NT2/D1 (cell line): ENCODE measurements at regions not wholly inside any gene's neighbourhood (a gene's known extent, or its start where the extent isn't known, plus 50 kb on each side); places are given as distances from the start of the nearest gene placed in this dataset.
"Not testable (repeated sequence)": the region's sequence is repeated elsewhere in the genome, so short reads cannot be mapped to it uniquely, and the experiment has no call there.

ENCODE experiments used
- DNase-seq: peaks from one replicate; pipeline ENCODE4 v3.0.0-alpha.2; 2011; ENCODE audit warnings: low read depth, low spot score
- H3K27me3 ChIP-seq: 2 replicates; pipeline ENCODE4 v1.6.0; 2011; ENCODE audit warnings: mild to moderate bottlenecking; ENCODE audit not compliant: insufficient read length, insufficient read depth
- H3K36me3 ChIP-seq: 2 replicates; pipeline ENCODE4 v1.6.1; 2011; ENCODE audit warnings: mild to moderate bottlenecking, low read length, mixed read lengths; ENCODE audit not compliant: insufficient read depth, insufficient read length
- H3K4me1 ChIP-seq: 2 replicates; pipeline ENCODE4 v1.5.1; 2011; ENCODE audit not compliant: insufficient read depth, insufficient read length
- H3K4me3 ChIP-seq: 2 replicates; pipeline ENCODE4 v1.5.1; 2011; ENCODE audit warnings: low read depth; ENCODE audit not compliant: insufficient read length
- H3K9ac ChIP-seq: 2 replicates; pipeline ENCODE4 v1.6.0; 2011; ENCODE audit warnings: low read depth; ENCODE audit not compliant: insufficient read length
- H3K9me3 ChIP-seq: 2 replicates; pipeline ENCODE4 v1.5.1; 2011; ENCODE audit warnings: mild to moderate bottlenecking, low read length; ENCODE audit not compliant: insufficient read depth
- SUZ12 ChIP-seq: IDR thresholded peaks from 2 replicates; pipeline ENCODE4 v1.6.1; 2011; ENCODE audit not compliant: insufficient read length, insufficient read depth; ENCODE audit errors: extremely low read depth
- YY1 ChIP-seq: IDR thresholded peaks from 2 replicates; pipeline ENCODE4 v1.6.1; 2011; ENCODE audit not compliant: insufficient read length, insufficient read depth
- ZNF274 ChIP-seq: IDR thresholded peaks from 2 replicates; pipeline ENCODE4 v1.6.1; 2011; ENCODE audit warnings: mild to moderate bottlenecking, low read depth, low read length

GRCh38 chr3:188993181-188993580, 178.6 kb upstream of the TPRG1 start:
- H3K9ac ChIP-seq = no peak overlapping the region
- TF ChIP-seq SUZ12 = no peak
- TF ChIP-seq ZNF274 = no peak
- no peak for TF ChIP-seq YY1
- no peak for DNase-seq

GRCh38 chr3:189001559-189001958, 170.2 kb upstream of the TPRG1 start:
- no peak for DNase-seq
- TF ChIP-seq SUZ12 (no peak), YY1 (no peak), ZNF274 (no peak)
- Histone ChIP-seq H3K9ac (no peak overlapping the region), H3K4me1 (no peaks in the 10 kb centered on the region), H3K4me3 (no peak overlapping the region), H3K9me3 (no peaks in the 10 kb centered on the region), H3K27me3 (no peaks in the 10 kb centered on the region), H3K36me3 (no peaks in the 10 kb centered on the region)

More at GRCh38 chr3:188993181-188993580, 178.6 kb upstream of the TPRG1 start:
- Histone ChIP-seq H3K4me3 (no peak overlapping the region), H3K36me3 (no peaks in the 10 kb centered on the region), H3K4me1 (no peaks in the 10 kb centered on the region), H3K9me3 (no peaks in the 10 kb centered on the region), H3K27me3 (no peaks in the 10 kb centered on the region)

- H3K36me3 ChIP-seq = no peaks in the 10 kb centered on the region
- TF ChIP-seq ZNF274 = no peak
- TF ChIP-seq YY1 = no peak
- TF ChIP-seq SUZ12 = no peak
- H3K4me3 ChIP-seq = no peak overlapping the region
- H3K9me3 ChIP-seq = no peaks in the 10 kb centered on the region
- no peak for DNase-seq
- H3K4me1 ChIP-seq = no peaks in the 10 kb centered on the region
- no peak overlapping the region for H3K9ac ChIP-seq
- no peaks in the 10 kb centered on the region for H3K27me3 ChIP-seq
These were observed 168.4 kb upstream of the TPRG1 start for GRCh38 chr3:189003410-189003809.

GRCh38 chr3:189013224-189013888, 158.4 kb upstream of the TPRG1 start:
- no peak overlapping the region for H3K4me3 ChIP-seq
- H3K27me3 ChIP-seq = no peaks in the 10 kb centered on the region
- no peak for TF ChIP-seq ZNF274
- no peak for TF ChIP-seq YY1
- no peak for TF ChIP-seq SUZ12
- no peak for DNase-seq
- H3K4me1 ChIP-seq = no peaks in the 10 kb centered on the region
- no peaks in the 10 kb centered on the region for H3K36me3 ChIP-seq
- no peak overlapping the region for H3K9ac ChIP-seq
- H3K9me3 ChIP-seq = peaks cover 29% of the 10 kb centered on the region

GRCh38 chr3:189014526-189014925, 157.2 kb upstream of the TPRG1 start:
- Histone ChIP-seq H3K9ac (no peak overlapping the region), H3K36me3 (no peaks in the 10 kb centered on the region), H3K9me3 (peaks cover 29% of the 10 kb centered on the region), H3K4me3 (no peak overlapping the region), H3K27me3 (no peaks in the 10 kb centered on the region), H3K4me1 (no peaks in the 10 kb centered on the region)
- TF ChIP-seq ZNF274 (no peak), SUZ12 (no peak), YY1 (no peak)
- DNase-seq = no peak

GRCh38 chr3:189022576-189023466, 148.9 kb upstream of the TPRG1 start:
- Histone ChIP-seq H3K9me3 (peaks cover 32% of the 10 kb centered on the region; the same call in 1 of the 2 replicates), H3K36me3 (peaks cover 22% of the 10 kb centered on the region), H3K4me3 (peak overlapping the region; percentile 34), H3K9ac (peak overlapping the region; percentile 56)
- TF ChIP-seq YY1 = peak; percentile 19
- not testable (repeated sequence) for H3K4me1 ChIP-seq, H3K27me3 ChIP-seq
- DNase-seq = peak; percentile 33

- TF ChIP-seq SUZ12 = no peak
- TF ChIP-seq ZNF274 = no peak
- TF ChIP-seq YY1 = no peak
- Histone ChIP-seq H3K4me3 (no peak overlapping the region), H3K27me3 (no peaks in the 10 kb centered on the region), H3K4me1 (no peaks in the 10 kb centered on the region), H3K9me3 (peaks cover 36% of the 10 kb centered on the region; the same call in 1 of the 2 replicates), H3K9ac (no peak overlapping the region), H3K36me3 (peaks cover 22% of the 10 kb centered on the region)
- no peak for DNase-seq
These were observed 145.9 kb upstream of the TPRG1 start for GRCh38 chr3:189025866-189026265.
